ENCODE measurements at regions not wholly inside any gene's neighbourhood (a gene's known extent, or its start where the extent isn't known, plus 50 kb on each side); places are given as distances from the start of the nearest gene placed in this dataset.
"Not testable (repeated sequence)": the region's sequence is repeated elsewhere in the genome, so short reads cannot be mapped to it uniquely, and the experiment has no call there.

- DNase-seq = no peak
These were observed 357.4 kb downstream of the C12orf50 start for GRCh38 chr12:87671757-87672156.

DNA sequence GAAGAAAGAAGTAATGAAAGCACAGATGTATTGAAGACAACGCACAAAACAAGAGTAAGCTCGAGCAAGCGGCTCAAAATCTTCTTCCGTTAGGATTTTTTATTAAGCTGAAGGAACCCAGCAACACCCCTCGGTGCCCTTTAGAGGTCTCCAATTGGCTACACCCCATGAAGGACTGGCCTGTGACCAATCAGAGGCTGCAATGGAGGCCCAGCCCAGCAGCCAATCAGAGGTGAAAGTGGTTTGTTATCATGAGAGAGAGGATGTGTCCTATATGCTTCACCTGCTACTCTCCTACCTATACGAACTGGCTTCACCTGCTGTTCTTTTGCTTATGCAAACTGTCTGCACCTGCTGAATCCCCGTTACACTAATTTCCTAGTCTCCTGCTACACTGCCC, 358.8 kb downstream of the C12orf50 start:
- no peak for DNase-seq

GRCh38 chr12:87667378-87667777, 361.8 kb downstream of the C12orf50 start:
- no peak for DNase-seq

GRCh38 chr12:87661786-87662377, 367.3 kb downstream of the C12orf50 start:
- DNase-seq = no peak

GRCh38 chr12:87660987-87661774, 368.0 kb downstream of the C12orf50 start:
- DNase-seq = no peak

- no peak for DNase-seq
These were observed 368.9 kb downstream of the C12orf50 start for GRCh38 chr12:87660291-87660690.

GRCh38 chr12:87656311-87656710, 372.9 kb downstream of the C12orf50 start:
- DNase-seq = no peak

GRCh38 chr12:87651670-87652425, 377.4 kb downstream of the C12orf50 start:
- no peak for DNase-seq

GRCh38 chr12:87642245-87642644, 387.0 kb downstream of the C12orf50 start:
- DNase-seq = no peak

DNA sequence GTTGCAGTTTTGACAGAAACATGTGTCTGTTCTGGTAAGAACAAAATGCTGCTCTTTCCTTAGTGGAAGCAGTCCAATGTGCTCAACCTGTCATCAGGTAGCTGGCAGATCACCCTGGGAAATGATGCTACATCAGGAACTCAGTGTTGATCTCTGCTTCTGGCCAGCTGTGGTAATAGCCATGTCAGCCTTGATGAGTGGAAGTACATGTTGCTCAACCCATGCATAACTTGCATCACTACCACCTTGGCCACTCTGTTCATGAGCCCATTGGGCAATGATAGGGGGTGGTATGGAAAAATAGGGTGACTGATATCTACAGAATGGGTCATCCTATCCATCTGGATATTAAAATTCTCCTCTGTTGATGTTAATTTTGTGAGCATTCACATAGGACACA, 411.0 kb downstream of the C12orf50 start:
- DNase-seq = no peak

GRCh38 chr12:87612996-87613395, 416.2 kb downstream of the C12orf50 start:
- DNase-seq = no peak

DNA sequence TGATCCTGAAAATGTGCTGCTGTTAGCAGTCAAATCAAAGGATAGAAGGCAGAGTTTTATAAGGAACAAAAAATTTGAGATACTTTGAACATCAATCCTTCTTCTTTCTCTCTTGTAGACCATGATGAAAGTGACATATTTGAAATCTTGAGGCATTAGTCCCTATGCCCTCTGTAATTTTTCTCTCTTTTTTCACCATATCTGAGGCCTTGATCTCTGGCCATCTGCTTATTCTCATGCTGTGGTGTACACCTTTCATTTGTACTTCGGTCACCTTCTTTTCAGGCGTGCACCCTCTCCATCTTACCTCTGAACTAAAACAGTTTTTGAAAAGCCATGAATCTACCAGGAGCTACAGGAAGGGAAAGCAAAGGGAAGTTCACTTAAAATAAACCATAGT, 420.9 kb downstream of the C12orf50 start:
- DNase-seq = no peak

DNA sequence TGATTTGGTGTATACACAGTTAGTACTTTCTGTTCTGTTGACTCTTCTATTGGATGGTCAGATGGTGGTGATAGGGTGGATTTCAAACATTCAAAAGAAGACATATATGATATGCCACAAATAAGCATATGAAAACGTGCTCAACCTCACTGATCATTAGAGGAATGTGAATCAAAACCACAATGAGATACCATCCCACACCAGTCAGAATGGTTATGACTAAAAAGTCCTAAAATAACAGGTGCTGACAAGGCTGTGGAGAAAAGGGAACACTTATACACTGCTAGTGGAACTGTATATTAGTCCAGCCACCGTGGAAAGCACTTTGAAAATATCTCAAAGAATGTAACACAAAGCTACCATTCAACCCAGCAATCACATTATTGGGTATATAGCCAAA, 425.5 kb downstream of the C12orf50 start:
- DNase-seq = no peak

- DNase-seq = no peak
These were observed 429.7 kb downstream of the C12orf50 start for GRCh38 chr12:87599459-87599858.

DNA sequence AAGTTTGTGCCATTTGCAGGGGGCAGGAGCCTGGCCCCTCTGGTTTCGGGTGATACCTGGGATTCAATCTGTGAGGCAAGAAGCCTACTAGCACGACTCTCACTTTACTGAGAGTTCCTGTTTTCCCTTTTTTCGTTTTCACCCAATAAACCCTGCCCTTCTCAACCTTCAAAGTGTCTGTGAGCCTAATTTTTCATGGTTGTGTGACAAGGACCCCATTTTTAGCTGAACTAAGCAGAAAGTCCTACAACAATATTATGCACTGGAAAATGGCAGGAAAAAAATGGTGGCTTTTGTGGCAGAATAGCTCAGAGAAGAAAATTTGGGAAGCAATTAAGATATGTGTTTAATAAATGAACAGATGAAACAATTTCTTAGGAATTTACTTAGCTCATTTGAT, 432.1 kb downstream of the C12orf50 start:
- DNase-seq = no peak

GRCh38 chr12:87596636-87597035, 432.6 kb downstream of the C12orf50 start:
- DNase-seq = no peak

- no peak for DNase-seq
These were observed 433.1 kb downstream of the C12orf50 start for GRCh38 chr12:87596134-87596533.

- no peak for DNase-seq
These were observed 443.2 kb downstream of the C12orf50 start for GRCh38 chr12:87585882-87586557.

GRCh38 chr12:87579091-87579490, 450.1 kb downstream of the C12orf50 start:
- DNase-seq = not testable (repeated sequence)

GRCh38 chr12:87575906-87576305, 453.3 kb downstream of the C12orf50 start:
- no peak for DNase-seq

DNA sequence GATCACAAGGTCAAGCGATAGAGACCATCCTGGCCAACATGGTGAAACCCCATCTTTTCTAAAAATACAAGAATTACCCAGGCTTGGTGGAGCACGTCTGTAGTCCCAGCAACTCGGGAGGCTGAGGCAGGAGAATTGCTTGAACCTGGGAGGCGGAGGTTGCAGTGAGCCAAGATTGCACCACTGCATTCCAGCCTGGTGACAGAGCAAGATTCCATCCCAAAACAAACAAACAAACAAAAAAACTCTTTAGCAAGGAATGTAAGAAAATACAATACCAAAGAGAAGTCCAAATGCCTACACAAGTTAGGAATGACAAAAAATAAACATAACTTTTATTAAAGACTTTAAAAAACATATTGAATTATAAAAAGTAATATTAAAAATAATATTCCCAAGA, 462.3 kb downstream of the C12orf50 start:
- not testable (repeated sequence) for DNase-seq

DNA sequence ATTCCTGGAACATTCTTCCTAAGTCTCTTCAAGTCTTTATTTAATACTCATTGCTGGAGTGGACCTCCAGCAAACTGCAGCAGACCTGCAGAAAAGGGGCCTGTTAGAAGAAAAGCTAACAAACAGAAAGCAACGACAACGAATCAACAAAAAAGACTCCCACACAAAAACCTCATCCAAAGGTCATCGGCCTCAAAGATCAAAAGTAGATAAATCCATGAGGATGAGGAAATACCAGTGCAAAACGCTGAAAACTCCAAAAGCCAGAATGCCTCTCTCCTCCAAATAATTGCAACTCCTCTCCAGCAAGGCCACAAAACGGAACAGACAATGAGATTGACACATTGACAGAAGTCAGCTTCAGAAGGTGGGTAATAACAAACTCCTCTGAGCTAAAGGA, 472.2 kb downstream of the C12orf50 start:
- no peak for DNase-seq

- not testable (repeated sequence) for DNase-seq
These were observed 498.0 kb downstream of the C12orf50 start for GRCh38 chr12:87531213-87531612.

Data from bone marrow (tissue), 2 donors.